OCI-LY7 (cell line): ENCODE measurements at regions not wholly inside any gene's neighbourhood (a gene's known extent, or its start where the extent isn't known, plus 50 kb on each side); places are given as distances from the start of the nearest gene placed in this dataset.

ENCODE experiments used
- BruUV-seq: library from RNA; stranded (reverse); fragments of 400-500 nt; replicated peaks from 2 replicates; lab custom pipeline; 2021; lab: Mats Ljungman, UMichigan
- CTCF ChIA-PET: fragments of 300-600 bp; sonication (Branson Sonifier 250); formaldehyde crosslinking; loops from one replicate; lab custom pipeline; 2022; ENCODE audit warnings: antibody characterized with exemption; ENCODE audit not compliant: unreplicated experiment; lab: Charles Lee
- POLR2A ChIA-PET: fragments of 300-600 bp; sonication (Branson Sonifier 250); formaldehyde crosslinking; loops from one replicate; lab custom pipeline; 2022; ENCODE audit warnings: antibody characterized with exemption; lab: Charles Lee
- DNase-seq: peaks from one replicate; pipeline ENCODE4 v3.0.0-alpha.2; 2015; ENCODE audit warnings: low spot score
- H2AFZ ChIP-seq: fragments of 200-600 bp; sonication (generic), shearing (Covaris generic); 2 replicates; pipeline ENCODE4 v1.6.1; 2014; ENCODE audit warnings: mild to moderate bottlenecking, antibody characterized with exemption, low read length, moderate library complexity
- H3K27ac ChIP-seq: fragments of 200-600 bp; sonication (generic); 2 replicates; pipeline ENCODE4 v1.5.1; 2014; ENCODE audit warnings: mixed run types, low read depth, mild to moderate bottlenecking, moderate library complexity, low read length, inconsistent platforms; ENCODE audit not compliant: poor library complexity, severe bottlenecking
- H3K36me3 ChIP-seq: fragments of 200-600 bp; sonication (generic); 2 replicates; pipeline ENCODE4 v1.6.1; 2014; ENCODE audit warnings: mild to moderate bottlenecking, antibody characterized with exemption, low read length, moderate library complexity, mixed read lengths; ENCODE audit not compliant: insufficient read depth
- H3K4me1 ChIP-seq: fragments of 200-600 bp; sonication (generic); 2 replicates; pipeline ENCODE4 v1.5.1; 2014; ENCODE audit warnings: mild to moderate bottlenecking, low read length; ENCODE audit not compliant: insufficient read depth, poor library complexity, severe bottlenecking
- H3K4me2 ChIP-seq: fragments of 200-600 bp; sonication (generic); 2 replicates; pipeline ENCODE4 v1.6.1; 2014; ENCODE audit warnings: mild to moderate bottlenecking, low read length
- H3K4me3 ChIP-seq: fragments of 200-600 bp; sonication (generic); 2 replicates; pipeline ENCODE4 v1.5.1; 2014; ENCODE audit warnings: mild to moderate bottlenecking, low read depth, low read length; ENCODE audit not compliant: poor library complexity, severe bottlenecking
- H3K79me2 ChIP-seq: fragments of 200-600 bp; sonication (generic); 2 replicates; pipeline ENCODE4 v1.6.1; 2016; ENCODE audit warnings: low read depth, mild to moderate bottlenecking, low read length, moderate library complexity, mixed read lengths; ENCODE audit not compliant: insufficient read depth
- H3K9me2 ChIP-seq: fragments of 200-600 bp; sonication (generic); 2 replicates; pipeline ENCODE4 v1.6.1; 2016; ENCODE audit warnings: mild to moderate bottlenecking, low read length, mixed read lengths; ENCODE audit not compliant: insufficient read depth
- H3K9me3 ChIP-seq: fragments of 200-600 bp; sonication (generic); 2 replicates; pipeline ENCODE4 v1.6.1; 2014; ENCODE audit warnings: mild to moderate bottlenecking, mixed run types, low read length, mixed read lengths
- H4K20me1 ChIP-seq: fragments of 200-600 bp; sonication (generic); 2 replicates; pipeline ENCODE4 v1.6.1; 2014; ENCODE audit warnings: mild to moderate bottlenecking, antibody characterized with exemption, low read length, moderate library complexity, mixed read lengths; ENCODE audit not compliant: insufficient read depth
- EZH2phosphoT487 ChIP-seq: fragments of 200-600 bp; sonication (generic); IDR thresholded peaks from 2 replicates; pipeline ENCODE4 v1.6.1; 2018; ENCODE audit warnings: low read depth, borderline replicate concordance, mild to moderate bottlenecking, mixed run types, antibody characterized with exemption, low read length, moderate library complexity, mixed read lengths
- intact Hi-C: fragments of 100-400 bp; cut with micrococcal nuclease; formaldehyde crosslinking; loops from one replicate; pipeline ENCODE4 v1.10.0; 2022; ENCODE audit not compliant: unreplicated experiment
- TF ChIP-seq, protein P1 (sequence below): fragments of 200-600 bp; sonication (generic); conservative IDR thresholded peaks from 2 replicates; pipeline ENCODE4 v1.5.1; 2014; ENCODE audit warnings: mild to moderate bottlenecking, antibody characterized with exemption, low read length, moderate library complexity, mixed read lengths

DNA sequence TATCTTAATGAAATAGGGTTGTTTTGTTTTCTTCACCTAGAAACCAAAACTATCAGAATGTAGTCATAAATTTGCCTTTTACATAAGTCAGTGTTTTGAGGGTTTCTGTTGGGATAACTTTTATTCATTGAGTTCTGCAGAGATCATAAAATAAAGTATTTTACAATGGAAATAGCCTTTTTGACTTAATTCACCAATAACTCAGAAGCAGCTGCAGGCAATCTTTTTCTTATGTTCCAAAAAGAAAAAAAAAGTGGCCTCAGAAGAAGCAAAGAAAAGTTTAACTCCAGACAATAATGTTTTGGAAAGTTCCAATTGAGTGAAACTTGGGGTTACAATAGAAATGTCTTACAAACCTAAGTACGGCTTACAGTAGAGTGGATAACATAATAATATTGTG, 491.7 kb upstream of the NRP1 start:
- Histone ChIP-seq H3K79me2 (no peaks in the 10 kb centered on the region), H3K4me3 (no peak overlapping the region), H3K36me3 (no peaks in the 10 kb centered on the region), H3K27ac (no peak overlapping the region), H4K20me1 (no peaks in the 10 kb centered on the region), H3K9me3 (no peaks in the 10 kb centered on the region), H2AFZ (no peak overlapping the region), H3K9me2 (no peaks in the 10 kb centered on the region), H3K4me2 (no peak overlapping the region), H3K4me1 (no peaks in the 10 kb centered on the region)
- no TSS peak for BruUV-seq
- intact Hi-C loops = no loop called here
- TF ChIP-seq, protein P1, sequence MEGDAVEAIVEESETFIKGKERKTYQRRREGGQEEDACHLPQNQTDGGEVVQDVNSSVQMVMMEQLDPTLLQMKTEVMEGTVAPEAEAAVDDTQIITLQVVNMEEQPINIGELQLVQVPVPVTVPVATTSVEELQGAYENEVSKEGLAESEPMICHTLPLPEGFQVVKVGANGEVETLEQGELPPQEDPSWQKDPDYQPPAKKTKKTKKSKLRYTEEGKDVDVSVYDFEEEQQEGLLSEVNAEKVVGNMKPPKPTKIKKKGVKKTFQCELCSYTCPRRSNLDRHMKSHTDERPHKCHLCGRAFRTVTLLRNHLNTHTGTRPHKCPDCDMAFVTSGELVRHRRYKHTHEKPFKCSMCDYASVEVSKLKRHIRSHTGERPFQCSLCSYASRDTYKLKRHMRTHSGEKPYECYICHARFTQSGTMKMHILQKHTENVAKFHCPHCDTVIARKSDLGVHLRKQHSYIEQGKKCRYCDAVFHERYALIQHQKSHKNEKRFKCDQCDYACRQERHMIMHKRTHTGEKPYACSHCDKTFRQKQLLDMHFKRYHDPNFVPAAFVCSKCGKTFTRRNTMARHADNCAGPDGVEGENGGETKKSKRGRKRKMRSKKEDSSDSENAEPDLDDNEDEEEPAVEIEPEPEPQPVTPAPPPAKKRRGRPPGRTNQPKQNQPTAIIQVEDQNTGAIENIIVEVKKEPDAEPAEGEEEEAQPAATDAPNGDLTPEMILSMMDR = no peak
- TF ChIP-seq EZH2phosphoT487 = no peak
- ChIA-PET CTCF (no interaction called here), POLR2A (no interaction called here)
- DNase-seq = no peak

DNA sequence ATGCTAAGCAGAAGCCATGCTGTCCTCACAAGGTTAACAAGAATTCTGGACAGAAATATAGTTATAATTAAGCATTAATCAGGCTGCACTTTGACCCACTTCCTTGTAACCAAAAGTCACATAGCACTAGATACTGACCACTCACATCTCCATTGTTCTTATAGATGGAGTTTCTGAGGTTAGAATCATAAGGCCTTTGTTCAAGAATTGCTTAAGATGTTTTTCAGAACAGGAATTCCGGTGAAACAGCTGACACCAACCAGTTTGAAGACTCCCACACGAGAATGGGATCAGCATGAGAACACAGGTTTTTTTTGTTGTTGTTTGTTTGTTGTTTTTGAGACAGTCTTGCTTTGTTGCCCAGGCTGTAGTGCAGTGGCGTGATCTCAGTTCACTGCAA, 488.3 kb upstream of the NRP1 start:
- H4K20me1 ChIP-seq = no peaks in the 10 kb centered on the region
- H3K4me3 ChIP-seq = no peak overlapping the region
- no peaks in the 10 kb centered on the region for H3K9me3 ChIP-seq
- DNase-seq = no peak
- H3K4me1 ChIP-seq = no peaks in the 10 kb centered on the region
- no peak overlapping the region for H2AFZ ChIP-seq
- no peaks in the 10 kb centered on the region for H3K9me2 ChIP-seq
- H3K79me2 ChIP-seq = no peaks in the 10 kb centered on the region
- H3K36me3 ChIP-seq = no peaks in the 10 kb centered on the region
- ChIA-PET POLR2A (interaction anchor here (0.6 kb wide), 1 partner anchor 1006 kb away, joined by 3 read pairs; no protein-coding TSS in a partner anchor), CTCF (no interaction called here)
- no peak overlapping the region for H3K4me2 ChIP-seq
- H3K27ac ChIP-seq = no peak overlapping the region
- no peak for TF ChIP-seq EZH2phosphoT487
- TF ChIP-seq, protein P1 = no peak
- intact Hi-C loops = no loop called here
- BruUV-seq = no TSS peak

DNA sequence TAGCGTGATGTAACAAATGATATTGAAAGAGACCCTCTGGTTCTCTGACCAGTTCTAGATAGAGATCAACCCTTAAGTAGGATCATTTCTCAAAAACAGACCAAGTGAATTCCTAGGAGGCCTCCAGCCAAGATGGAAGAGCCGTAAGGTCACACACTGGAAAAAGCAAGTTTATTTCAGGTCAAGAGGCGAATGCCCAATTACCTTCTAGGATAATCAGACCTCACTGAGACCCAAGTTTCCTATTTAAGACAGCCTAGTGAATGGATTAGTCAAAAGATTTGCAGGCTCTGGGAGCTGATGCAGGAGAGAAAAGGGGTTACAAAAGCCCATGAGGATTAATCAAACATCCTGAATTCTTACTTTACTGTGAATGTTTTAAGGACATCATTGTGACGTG, 486.1 kb upstream of the NRP1 start:
- Histone ChIP-seq H3K4me3 (no peak overlapping the region), H3K36me3 (no peaks in the 10 kb centered on the region), H3K79me2 (no peaks in the 10 kb centered on the region), H3K9me3 (no peaks in the 10 kb centered on the region), H2AFZ (no peak overlapping the region), H4K20me1 (no peaks in the 10 kb centered on the region), H3K27ac (no peak overlapping the region), H3K4me2 (no peak overlapping the region), H3K9me2 (no peaks in the 10 kb centered on the region), H3K4me1 (no peaks in the 10 kb centered on the region)
- ChIA-PET CTCF (no interaction called here), POLR2A (no interaction called here)
- no peak for DNase-seq
- no TSS peak for BruUV-seq
- TF ChIP-seq, protein P1 = no peak
- no peak for TF ChIP-seq EZH2phosphoT487
- intact Hi-C loops = no loop called here
